ENCODE measurements at regions not wholly inside any gene's neighbourhood (a gene's known extent, or its start where the extent isn't known, plus 50 kb on each side); places are given as distances from the start of the nearest gene placed in this dataset.

- H2AFZ ChIP-seq (ENCODE audit: low read length) = no peak overlapping the region
- BruUV-seq (replicated peaks) = no TSS peak
- POLR2A ChIA-PET = no interaction called here
- no peaks in the 10 kb centered on the region for H3K4me1 ChIP-seq (ENCODE audit: insufficient read depth, low read length)
- FAIRE-seq (no peak), DNase-seq (ENCODE audit: low spot score) (peak; percentile 3), ATAC-seq (peak; percentile 49; the same call in 2 of the 3 replicates)
- H3K4me3 ChIP-seq (replicated peaks in 1 of 3; ENCODE audit: insufficient read depth in 1 of 3, low read depth in 2 of 3, low read length in 3 of 3) = no peak overlapping the region
- H3K9ac ChIP-seq (ENCODE audit: insufficient read depth, low read depth, low read length) = no peak overlapping the region
- no peak overlapping the region for H3K27ac ChIP-seq (ENCODE audit: extremely low read length, insufficient read depth, low read length)
- no peak overlapping the region for H3K4me2 ChIP-seq (ENCODE audit: low read depth, low read length)
- 56% methylated on average over 2 of the region's 2 CpGs for WGBS (ENCODE audit: low lambda C conversion rate)
- H3K36me3 ChIP-seq (replicated peaks in 1 of 2; ENCODE audit: control insufficient read depth in 1 of 2, insufficient read depth in 2 of 2, low read length in 2 of 2) = no peaks in the 10 kb centered on the region
- intact Hi-C loops (cut with micrococcal nuclease; ENCODE audit: unreplicated experiment) (no loop called here), in situ Hi-C loops (cut with HindIII; ENCODE audit: extremely low pct_ligation_motif_present, low pct_unique_long_range_greater_than_20kb) (no loop called here)
- no peaks in the 10 kb centered on the region for H3K27me3 ChIP-seq (ENCODE audit: control insufficient read depth in 1 of 2, insufficient read depth in 2 of 2, low read length in 2 of 2)
- no peaks in the 10 kb centered on the region for H4K20me1 ChIP-seq (ENCODE audit: insufficient read depth, low read length)
- CTCF ChIA-PET (ENCODE audit: low intra/inter-chr PET ratio, low total read pairs) = no interaction called here
- no peaks in the 10 kb centered on the region for H3K79me2 ChIP-seq (ENCODE audit: insufficient read depth, low read length)
- TF ChIP-seq GABPB1 (CRISPR knock-in tag; IDR thresholded peaks at IDR 0.05) = no peak
- TF ChIP-seq CTCF (CRISPR knock-in tag; IDR thresholded peaks at IDR 0.05) = peak; percentile 48
- peaks cover 8% of the 10 kb centered on the region; the same call in 1 of the 2 replicates for H3K9me3 ChIP-seq (ENCODE audit: low read length)
These were observed 257.0 kb upstream of the GYPC start for GRCh38 chr2:126399001-126399400.

GRCh38 chr2:126403039-126403628 lies 252.8 kb upstream of the GYPC start:
- H3K9me3 ChIP-seq (ENCODE audit: low read length) = no peaks in the 10 kb centered on the region
- in situ Hi-C loops (cut with HindIII; ENCODE audit: extremely low pct_ligation_motif_present, low pct_unique_long_range_greater_than_20kb) = no loop called here
- CTCF ChIA-PET (ENCODE audit: low intra/inter-chr PET ratio, low total read pairs) = no interaction called here
- no peak for TF ChIP-seq GPN1 (CRISPR knock-in tag; IDR thresholded peaks at IDR 0.05; ENCODE audit: borderline replicate concordance)
- no peak for TF ChIP-seq RBAK (CRISPR knock-in tag; IDR thresholded peaks at IDR 0.05)
- TF ChIP-seq ZNF121 (CRISPR knock-in tag; IDR thresholded peaks at IDR 0.05) = no peak
- no peak for TF ChIP-seq TBL1XR1 (IDR thresholded peaks at IDR 0.05; ENCODE audit: borderline replicate concordance, low read length, partially characterized antibody)
- TF ChIP-seq FIP1L1 (IDR thresholded peaks at IDR 0.05; ENCODE audit: borderline replicate concordance, insufficient read depth, low read depth, low read length) = no peak
- TF ChIP-seq AHR (CRISPR knock-in tag; IDR thresholded peaks at IDR 0.05) = no peak
- no peak for TF ChIP-seq MAF1 (CRISPR knock-in tag; IDR thresholded peaks at IDR 0.05; ENCODE audit: borderline replicate concordance)
- no peak for TF ChIP-seq NR2C2 (CRISPR knock-in tag; IDR thresholded peaks at IDR 0.05; ENCODE audit: borderline replicate concordance)
- no peak for TF ChIP-seq HMG20A (CRISPR knock-in tag; IDR thresholded peaks at IDR 0.05; ENCODE audit: borderline replicate concordance)
- TF ChIP-seq KDM5A (IDR thresholded peaks at IDR 0.05; ENCODE audit: borderline replicate concordance, low read length) = no peak
- TF ChIP-seq ZNF772 (CRISPR knock-in tag; IDR thresholded peaks at IDR 0.05) = no peak
- TF ChIP-seq ZBTB44 (CRISPR knock-in tag; IDR thresholded peaks at IDR 0.05) = no peak
- no peak for TF ChIP-seq ZNF589 (CRISPR knock-in tag; conservative IDR thresholded peaks at IDR 0.05)

More at GRCh38 chr2:126403039-126403628, 252.8 kb upstream of the GYPC start:
- H3K4me3 ChIP-seq (replicated peaks in 1 of 3; ENCODE audit: insufficient read depth in 1 of 3, low read depth in 2 of 3, low read length in 3 of 3) = no peak overlapping the region
- H3K4me1 ChIP-seq (ENCODE audit: insufficient read depth, low read length) = no peaks in the 10 kb centered on the region
- no peaks in the 10 kb centered on the region for H3K79me2 ChIP-seq (ENCODE audit: insufficient read depth, low read length)
- no peaks in the 10 kb centered on the region for H3K36me3 ChIP-seq (replicated peaks in 1 of 2; ENCODE audit: control insufficient read depth in 1 of 2, insufficient read depth in 2 of 2, low read length in 2 of 2)
- FAIRE-seq (no peak), DNase-seq (ENCODE audit: low spot score) (no peak), ATAC-seq (no peak)
- no peak overlapping the region for H3K9ac ChIP-seq (ENCODE audit: insufficient read depth, low read depth, low read length)
- intact Hi-C loops (cut with micrococcal nuclease; ENCODE audit: unreplicated experiment) = no loop called here
- no peaks in the 10 kb centered on the region for H4K20me1 ChIP-seq (ENCODE audit: insufficient read depth, low read length)
- WGBS (ENCODE audit: low lambda C conversion rate) = 34% methylated on average over 5 of the region's 5 CpGs
- no peaks in the 10 kb centered on the region; a peak in 1 of 5 replicates for H3K27me3 ChIP-seq (ENCODE audit: control insufficient read depth in 1 of 2, insufficient read depth in 2 of 2, low read length in 2 of 2)
- no peak overlapping the region for H3K27ac ChIP-seq (ENCODE audit: extremely low read length, insufficient read depth, low read length)
- POLR2A ChIA-PET = no interaction called here
- no peak overlapping the region for H2AFZ ChIP-seq (ENCODE audit: low read length)
- BruUV-seq (replicated peaks) = no TSS peak
- H3K4me2 ChIP-seq (ENCODE audit: low read depth, low read length) = no peak overlapping the region

Measured in HepG2 (cell line).